Sciatic nerve (tissue), 2 donors: ENCODE measurements at regions not wholly inside any gene's neighbourhood (a gene's known extent, or its start where the extent isn't known, plus 50 kb on each side); places are given as distances from the start of the nearest gene placed in this dataset.

Experiments used
- ATAC-seq: fragments of 200-7000 bp; cut with Tn5 transposase; one replicate; pipeline ENCODE4 v1.9.1; 2020; ENCODE audit warnings: mild to moderate bottlenecking, moderate library complexity
- DNase-seq: peaks from one replicate; pipeline ENCODE4 v3.0.0-alpha.2; 2020; ENCODE audit warnings: low spot score
- intact Hi-C: fragments of 100-400 bp; cut with DNase I; formaldehyde crosslinking; loops from one replicate; pipeline ENCODE4 v1.14.2; 2022
- donor health status: DM: no; HTN: no; CAD: no.
- donor health status: DM: no; HTN: no; CAD: no.

DNA sequence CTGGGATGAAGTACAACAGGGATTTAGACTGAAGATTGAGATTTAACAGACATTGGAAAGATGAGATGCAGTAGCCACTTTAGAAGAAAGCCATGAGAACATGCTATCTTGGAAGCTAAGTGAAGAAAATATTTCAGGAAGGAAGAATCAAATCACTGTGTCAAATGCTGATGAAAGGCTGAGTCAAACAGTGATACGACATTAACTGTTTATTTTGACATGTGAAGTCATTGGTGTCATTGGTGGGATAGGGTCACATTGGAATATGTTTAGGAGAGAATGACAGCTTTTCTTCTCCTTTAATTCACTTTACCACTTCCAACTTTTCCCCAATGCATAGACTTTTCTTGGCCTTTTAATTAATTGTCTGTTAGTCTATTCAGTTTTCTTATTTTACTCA, 653.0 kb upstream of the BOD1L1 start:
- ATAC-seq: no peak
- no peak for DNase-seq
- intact Hi-C loops: no loop called here

DNA sequence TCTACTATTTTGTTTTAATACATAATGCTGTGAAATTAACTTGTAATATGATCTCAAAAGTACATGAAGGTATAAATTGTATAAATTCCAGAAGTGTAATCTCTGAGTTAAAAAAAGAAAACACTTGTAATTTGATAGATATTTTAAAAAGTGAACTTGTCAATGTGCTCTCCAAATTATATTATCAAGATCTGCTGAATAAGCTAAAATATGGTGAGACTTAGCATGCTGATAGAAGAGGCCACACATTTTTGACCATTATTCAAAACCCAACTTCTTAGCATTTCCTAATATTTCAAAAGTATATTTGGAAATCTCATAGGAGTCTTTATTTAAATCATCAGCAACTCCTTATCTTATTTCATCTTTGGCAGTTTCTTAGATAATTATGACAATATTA, 657.1 kb upstream of the BOD1L1 start:
- intact Hi-C loops: no loop called here
- ATAC-seq: no peak

GRCh38 chr4:14289708-14290107, 662.2 kb upstream of the BOD1L1 start:
- DNase-seq (no peak), ATAC-seq (no peak)
- intact Hi-C loops: no loop called here

More for the DNA sequence above, 657.1 kb upstream of the BOD1L1 start:
- no peak for DNase-seq

DNA sequence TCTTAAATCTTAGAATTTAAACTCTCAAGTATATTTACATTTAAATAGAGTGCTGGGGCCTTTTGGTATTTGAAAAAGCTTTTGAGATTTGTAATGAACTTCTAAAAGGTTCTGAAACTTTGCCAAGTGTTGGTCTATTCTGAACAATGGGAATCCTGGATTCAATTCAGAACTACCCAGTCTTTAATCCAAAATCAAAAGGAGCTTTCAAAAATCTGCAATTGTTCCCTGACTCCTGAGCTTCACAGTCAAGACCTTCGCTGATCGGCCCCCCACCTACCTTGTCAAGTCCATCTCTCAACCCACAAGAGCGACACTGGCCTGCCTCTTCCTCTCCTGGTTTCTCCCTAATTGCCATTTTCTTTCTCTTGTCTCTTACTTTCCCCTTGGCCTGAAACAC, 666.1 kb upstream of the BOD1L1 start:
- DNase-seq (no peak), ATAC-seq (no peak)
- intact Hi-C loops: no loop called here

DNA sequence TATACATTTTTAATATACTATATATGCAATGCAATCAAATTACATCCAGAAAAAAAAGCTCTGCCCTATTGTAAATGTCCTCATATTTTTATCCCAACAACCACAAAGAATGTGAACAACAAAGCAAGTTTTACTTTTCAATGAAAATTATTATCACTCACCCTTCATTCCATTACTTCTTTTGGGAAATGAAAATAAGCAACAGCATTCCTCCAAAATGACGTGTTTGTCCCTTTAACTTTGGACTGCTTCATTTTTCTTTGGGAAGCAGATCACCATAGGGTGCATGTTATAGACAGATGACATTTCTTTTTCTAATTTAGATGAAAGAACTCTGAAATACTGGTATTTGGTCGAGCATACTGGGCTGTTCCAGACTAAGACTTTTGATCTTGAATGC, 667.1 kb upstream of the BOD1L1 start:
- no peak for DNase-seq
- no peak for ATAC-seq
- intact Hi-C loops: no loop called here

GRCh38 chr4:14299166-14299565, 671.6 kb upstream of the BOD1L1 start:
- intact Hi-C loops: no loop called here
- DNase-seq: no peak
- ATAC-seq: no peak

DNA sequence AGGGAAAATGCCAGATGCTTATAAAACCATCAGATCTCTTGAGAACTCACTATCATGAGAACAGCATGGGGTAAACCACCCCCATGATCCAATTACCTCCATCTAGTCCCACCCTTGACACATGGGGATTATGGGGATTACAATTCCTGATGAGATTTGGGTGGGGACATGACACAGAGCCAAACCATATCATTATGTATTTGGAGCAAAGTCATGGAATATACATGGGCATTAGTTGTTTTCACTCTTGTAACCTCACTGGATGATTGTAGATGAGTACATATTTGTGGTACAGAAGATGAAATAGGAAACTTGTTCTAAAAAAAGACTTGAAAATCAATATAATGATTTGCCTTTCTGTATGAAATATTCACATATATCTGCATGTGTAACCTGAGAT, 674.5 kb upstream of the BOD1L1 start:
- ATAC-seq (no peak), DNase-seq (no peak)
- intact Hi-C loops: no loop called here

DNA sequence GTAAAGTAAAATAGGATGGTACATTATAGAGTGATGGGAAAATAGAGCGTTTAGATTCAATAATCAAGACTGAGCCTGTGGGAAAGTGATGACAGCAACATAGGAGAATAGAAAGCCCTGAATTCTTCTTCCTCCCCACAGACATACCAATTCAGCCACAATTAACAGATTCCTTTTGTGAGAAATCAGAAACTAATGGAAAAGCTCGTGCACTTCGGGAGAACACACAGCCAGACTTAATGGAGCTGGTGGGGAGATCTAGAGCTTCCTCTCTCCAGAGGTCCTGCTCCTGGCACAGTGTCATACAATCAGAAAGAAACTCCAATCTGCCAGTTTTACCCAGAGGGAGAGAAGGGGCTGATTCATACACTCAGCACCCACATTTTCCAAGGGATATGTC, 676.3 kb upstream of the BOD1L1 start:
- no peak for ATAC-seq
- intact Hi-C loops: no loop called here
- DNase-seq: no peak

DNA sequence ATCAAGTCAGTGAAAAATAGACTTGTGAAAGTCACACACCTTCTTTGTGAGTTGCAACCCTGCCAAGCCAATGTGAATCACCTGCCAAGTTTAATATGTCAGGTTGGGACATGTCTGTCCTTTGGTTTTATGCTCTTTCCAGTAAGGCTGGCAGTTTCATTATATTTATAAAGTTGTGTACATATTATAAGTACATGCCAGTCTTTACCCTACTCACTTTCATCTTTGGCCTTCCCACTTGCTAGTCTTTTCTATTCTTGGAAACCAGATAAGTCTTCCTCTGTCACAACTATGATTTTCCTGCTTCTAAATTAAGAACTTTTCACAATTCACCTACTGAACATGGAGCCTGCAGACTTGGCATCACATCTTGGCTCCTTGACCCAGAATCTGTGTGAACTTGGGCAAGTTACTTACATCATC, 680.7 kb upstream of the BOD1L1 start:
- DNase-seq (no peak), ATAC-seq (no peak)
- intact Hi-C loops: no loop called here

GRCh38 chr4:14309431-14309830, 681.9 kb upstream of the BOD1L1 start:
- peak; percentile 30 for ATAC-seq

GRCh38 chr4:14313757-14314156, 686.2 kb upstream of the BOD1L1 start:
- no peak for ATAC-seq

More at GRCh38 chr4:14309431-14309830, 681.9 kb upstream of the BOD1L1 start:
- DNase-seq: no peak
- intact Hi-C loops: no loop called here

GRCh38 chr4:14315129-14315528, 687.2 kb upstream of the CPEB2 start:
- ATAC-seq: no peak
- DNase-seq: no peak
- intact Hi-C loops: no loop called here

More at GRCh38 chr4:14313757-14314156, 686.2 kb upstream of the BOD1L1 start:
- intact Hi-C loops: no loop called here
- no peak for DNase-seq

DNA sequence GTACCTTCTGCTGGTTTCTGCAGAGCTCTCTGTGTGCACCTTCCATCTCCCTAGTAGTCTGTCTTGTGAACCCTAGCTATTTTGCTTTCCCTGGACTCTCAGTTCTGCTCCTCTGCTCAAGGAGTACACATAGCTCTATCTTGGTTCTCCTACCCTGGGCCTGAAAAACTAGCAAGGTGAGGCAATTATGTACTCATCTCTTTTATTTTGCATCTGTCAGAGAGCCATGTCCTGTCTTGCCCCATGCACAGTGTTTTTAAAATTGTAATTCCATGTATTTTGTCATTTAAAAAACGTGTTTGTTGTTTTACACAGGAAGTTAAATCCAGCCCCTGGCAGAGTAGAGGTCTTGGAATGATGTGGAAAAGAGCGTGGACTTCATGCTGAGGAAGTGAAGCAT, 684.9 kb upstream of the CPEB2 start:
- intact Hi-C loops: no loop called here
- no peak for ATAC-seq
- DNase-seq: no peak

DNA sequence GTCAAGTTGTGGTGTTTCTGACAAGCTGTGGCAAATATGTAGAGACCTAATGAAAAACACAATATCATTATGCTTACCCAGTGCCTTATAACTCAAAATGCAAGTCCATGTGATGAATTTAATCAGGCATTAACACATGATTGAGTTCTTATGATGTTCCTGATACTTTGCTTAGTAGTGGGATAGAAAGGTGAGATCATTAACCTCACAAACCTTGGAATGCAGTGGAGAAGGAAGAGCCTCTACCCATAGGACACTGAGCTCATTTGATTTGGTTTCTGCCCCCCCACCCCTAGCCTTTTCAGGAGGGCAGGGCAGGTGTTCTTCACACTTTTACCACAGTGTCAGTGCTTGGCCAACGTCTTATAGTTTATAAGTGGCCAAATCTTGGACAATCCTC, 683.6 kb upstream of the CPEB2 start:
- ATAC-seq: no peak
- intact Hi-C loops: no loop called here
- no peak for DNase-seq

GRCh38 chr4:14321723-14322122, 680.6 kb upstream of the CPEB2 start:
- no peak for DNase-seq
- intact Hi-C loops: no loop called here
- ATAC-seq: no peak

GRCh38 chr4:14323191-14323590, 679.1 kb upstream of the CPEB2 start:
- no peak for DNase-seq
- ATAC-seq: no peak
- intact Hi-C loops: no loop called here

- ATAC-seq (no peak), DNase-seq (no peak)
- intact Hi-C loops: no loop called here
Measured at GRCh38 chr4:14329228-14329627, 673.1 kb upstream of the CPEB2 start.

GRCh38 chr4:14333616-14334015, 668.7 kb upstream of the CPEB2 start:
- DNase-seq (no peak), ATAC-seq (no peak)
- intact Hi-C loops: no loop called here

GRCh38 chr4:14334166-14334565, 668.1 kb upstream of the CPEB2 start:
- ATAC-seq: no peak
- intact Hi-C loops: no loop called here
- no peak for DNase-seq

DNA sequence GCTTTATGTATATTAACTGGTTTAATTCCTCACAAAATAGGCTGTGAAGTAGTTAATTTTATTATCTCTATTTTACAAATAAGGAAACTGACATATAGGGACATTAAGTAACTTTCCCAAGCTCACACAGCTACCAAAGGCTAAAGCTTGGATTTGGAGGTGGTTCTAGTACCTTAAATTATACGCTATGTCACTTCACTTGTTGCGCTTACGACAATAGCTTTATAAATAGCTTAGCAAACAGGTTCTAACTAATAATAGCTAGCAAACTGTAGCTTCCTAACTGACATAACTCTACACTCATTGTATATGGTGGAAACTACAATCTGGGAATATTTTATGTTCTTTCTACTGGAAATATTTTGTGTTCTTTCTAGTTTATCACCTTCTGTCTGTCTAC, 666.4 kb upstream of the CPEB2 start:
- intact Hi-C loops: no loop called here
- ATAC-seq (no peak), DNase-seq (no peak)

DNA sequence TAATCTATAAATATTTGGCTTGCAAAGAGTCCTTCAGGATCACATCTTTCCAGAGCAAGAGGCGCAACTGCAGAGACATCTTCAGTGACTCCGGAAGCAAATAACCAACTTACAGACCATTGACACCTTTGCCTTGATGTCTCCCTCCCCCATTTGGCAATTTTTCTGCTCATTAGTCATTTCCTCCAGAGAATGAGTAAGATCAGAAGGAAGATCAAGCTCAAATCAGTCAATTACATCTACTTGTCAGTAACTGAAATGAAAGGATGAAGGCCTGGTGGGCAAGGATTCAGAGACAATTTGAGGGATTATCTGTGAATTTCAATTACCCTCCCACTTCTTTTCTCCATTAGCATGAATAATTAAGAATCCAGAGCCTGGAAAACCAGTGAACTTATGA, 665.6 kb upstream of the CPEB2 start:
- no peak for ATAC-seq
- intact Hi-C loops: no loop called here

More for the DNA sequence above, 665.6 kb upstream of the CPEB2 start:
- no peak for DNase-seq
